ENCODE measurements at regions not wholly inside any gene's neighbourhood (a gene's known extent, or its start where the extent isn't known, plus 50 kb on each side); places are given as distances from the start of the nearest gene placed in this dataset.

DNA sequence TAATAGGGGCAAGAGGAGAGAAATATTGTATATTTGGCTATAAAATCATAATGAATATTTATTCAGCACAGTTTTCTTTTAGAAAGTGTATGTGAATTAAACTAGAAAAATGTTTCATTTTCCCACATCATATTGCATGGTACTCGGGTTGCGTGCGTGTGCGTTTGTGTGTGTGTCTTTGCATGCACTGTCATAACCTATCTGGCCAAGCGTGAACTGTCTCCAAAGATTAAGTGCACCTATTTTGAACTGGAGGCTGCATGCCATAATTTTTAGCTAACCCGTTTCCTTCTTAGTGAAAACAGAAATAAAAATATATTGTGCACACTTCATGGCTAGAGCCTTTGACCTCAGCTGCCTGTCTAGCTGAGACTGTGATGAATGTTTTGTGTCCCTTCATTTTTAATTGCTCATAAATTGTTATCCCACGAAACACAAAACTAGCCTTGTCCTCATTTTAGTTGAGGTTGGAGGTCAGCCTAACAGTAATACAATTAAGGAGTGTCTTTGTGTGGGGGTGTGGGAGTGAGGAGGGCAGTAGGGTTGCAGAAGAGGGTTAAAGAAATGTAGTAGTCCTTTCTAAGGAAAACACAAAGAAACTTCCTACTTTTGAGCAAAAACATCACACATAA lies 336.1 kb upstream of the POU3F2 start:
- Mint-ChIP-seq H3K36me3 (ENCODE audit: low read depth) (no peaks in the 10 kb centered on the region), H3K4me3 (no peak overlapping the region), H3K27ac (no peak overlapping the region)

GRCh38 chr6:98498866-98499265 lies 335.5 kb upstream of the POU3F2 start:
- Mint-ChIP-seq H3K4me1 (no peaks in the 10 kb centered on the region), H3K4me3 (no peak overlapping the region), H3K27me3 (no peaks in the 10 kb centered on the region), H3K27ac (no peak overlapping the region), H3K9me3 (no peaks in the 10 kb centered on the region), H3K36me3 (ENCODE audit: low read depth) (no peaks in the 10 kb centered on the region)
- intact Hi-C loops (cut with micrococcal nuclease): no loop called here
- DNase-seq: peak; percentile 8

More for the DNA sequence above, 336.1 kb upstream of the POU3F2 start:
- DNase-seq: peak; percentile 19
- Mint-ChIP-seq H3K27me3 (no peaks in the 10 kb centered on the region), H3K4me1 (no peaks in the 10 kb centered on the region), H3K9me3 (no peaks in the 10 kb centered on the region)
- intact Hi-C loops (cut with micrococcal nuclease): no loop called here

GRCh38 chr6:98514073-98514720 lies 320.2 kb upstream of the POU3F2 start:
- Mint-ChIP-seq H3K4me3 (no peak overlapping the region), H3K27me3 (no peaks in the 10 kb centered on the region), H3K9me3 (no peaks in the 10 kb centered on the region), H3K36me3 (ENCODE audit: low read depth) (no peaks in the 10 kb centered on the region), H3K27ac (no peak overlapping the region), H3K4me1 (no peaks in the 10 kb centered on the region)
- no peak for DNase-seq
- intact Hi-C loops (cut with micrococcal nuclease): no loop called here

GRCh38 chr6:98514796-98515195 lies 319.6 kb upstream of the POU3F2 start:
- no peak overlapping the region for H3K27ac Mint-ChIP-seq
- intact Hi-C loops (cut with micrococcal nuclease): no loop called here
- no peak overlapping the region for H3K4me3 Mint-ChIP-seq
- H3K4me1 Mint-ChIP-seq: no peaks in the 10 kb centered on the region
- no peaks in the 10 kb centered on the region for H3K36me3 Mint-ChIP-seq (ENCODE audit: low read depth)
- no peak for DNase-seq
- H3K9me3 Mint-ChIP-seq: no peaks in the 10 kb centered on the region
- no peaks in the 10 kb centered on the region for H3K27me3 Mint-ChIP-seq

DNA sequence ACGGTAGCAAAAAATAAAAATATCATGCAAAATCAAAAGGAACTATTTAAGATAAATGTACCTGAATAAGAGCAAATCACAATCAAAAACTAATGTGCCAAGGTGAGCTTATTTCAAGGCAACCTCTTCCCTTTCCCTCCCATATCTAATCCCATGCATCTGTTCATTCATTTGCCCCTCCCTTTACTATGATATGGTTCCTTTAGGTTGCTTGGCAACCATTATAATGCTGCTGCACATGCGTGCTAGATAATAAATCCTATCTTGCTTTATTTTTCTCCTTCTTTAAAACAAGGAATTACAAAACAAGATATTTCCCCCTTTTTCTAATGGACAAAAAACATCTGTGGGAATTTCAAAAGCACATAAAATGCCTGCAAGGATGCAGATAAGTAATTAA lies 318.2 kb upstream of the POU3F2 start:
- no peak for DNase-seq
- no peaks in the 10 kb centered on the region for H3K36me3 Mint-ChIP-seq (ENCODE audit: low read depth)
- intact Hi-C loops (cut with micrococcal nuclease): no loop called here
- no peak overlapping the region for H3K27ac Mint-ChIP-seq
- H3K27me3 Mint-ChIP-seq: no peaks in the 10 kb centered on the region
- no peaks in the 10 kb centered on the region for H3K4me1 Mint-ChIP-seq
- H3K9me3 Mint-ChIP-seq: no peaks in the 10 kb centered on the region
- no peak overlapping the region for H3K4me3 Mint-ChIP-seq

DNA sequence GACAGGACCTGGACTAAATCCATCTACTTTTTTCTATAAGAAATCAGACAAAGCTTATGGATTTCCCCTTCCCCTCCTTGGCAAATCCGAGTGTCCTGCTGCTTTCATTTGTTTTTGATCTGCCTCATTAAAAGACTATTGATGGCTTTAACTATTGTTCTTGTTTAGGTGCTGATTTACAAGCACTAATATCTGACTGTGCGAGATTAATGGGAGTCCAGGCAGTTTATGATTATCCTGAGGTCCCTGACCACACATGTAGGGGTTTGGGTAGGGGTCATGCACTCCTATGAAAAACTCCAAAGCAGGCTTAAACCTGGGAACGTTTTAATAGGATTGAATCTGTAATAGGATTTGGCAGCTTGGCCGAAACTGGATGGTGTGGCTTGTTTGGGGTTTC lies 317.5 kb upstream of the POU3F2 start:
- DNase-seq: no peak

GRCh38 chr6:98525860-98526259 lies 308.5 kb upstream of the POU3F2 start:
- Mint-ChIP-seq H3K4me1 (no peaks in the 10 kb centered on the region), H3K9me3 (no peaks in the 10 kb centered on the region), H3K36me3 (ENCODE audit: low read depth) (no peaks in the 10 kb centered on the region), H3K4me3 (no peak overlapping the region), H3K27me3 (no peaks in the 10 kb centered on the region), H3K27ac (no peak overlapping the region)
- no peak for DNase-seq
- intact Hi-C loops (cut with micrococcal nuclease): no loop called here

More for the DNA sequence above, 317.5 kb upstream of the POU3F2 start:
- Mint-ChIP-seq H3K27ac (no peak overlapping the region), H3K9me3 (no peaks in the 10 kb centered on the region), H3K4me1 (no peaks in the 10 kb centered on the region), H3K4me3 (no peak overlapping the region), H3K36me3 (ENCODE audit: low read depth) (no peaks in the 10 kb centered on the region), H3K27me3 (no peaks in the 10 kb centered on the region)
- intact Hi-C loops (cut with micrococcal nuclease): no loop called here

DNA sequence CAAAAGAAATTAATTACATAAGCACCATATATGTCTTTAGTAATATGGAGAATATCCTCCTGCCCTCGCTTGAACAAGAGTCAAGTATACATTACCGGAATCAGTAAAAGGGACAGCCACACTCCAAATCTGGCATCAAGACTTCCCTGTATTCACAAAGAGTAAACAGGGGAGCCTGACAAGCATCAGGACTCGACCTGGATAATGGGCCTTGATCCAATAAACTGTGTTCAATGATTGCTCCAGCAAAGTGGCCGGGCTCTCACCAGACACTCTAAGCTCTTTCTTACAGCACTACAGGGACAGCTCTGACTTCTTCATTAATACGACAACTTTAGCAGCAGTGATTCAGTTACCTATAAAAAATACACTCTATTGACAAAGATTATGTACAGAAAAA lies 307.9 kb upstream of the POU3F2 start:
- no peak overlapping the region for H3K27ac Mint-ChIP-seq
- H3K27me3 Mint-ChIP-seq: no peaks in the 10 kb centered on the region
- DNase-seq: no peak
- no peak overlapping the region for H3K4me3 Mint-ChIP-seq
- H3K36me3 Mint-ChIP-seq (ENCODE audit: low read depth): no peaks in the 10 kb centered on the region
- no peaks in the 10 kb centered on the region for H3K9me3 Mint-ChIP-seq
- H3K4me1 Mint-ChIP-seq: no peaks in the 10 kb centered on the region
- intact Hi-C loops (cut with micrococcal nuclease): no loop called here

- Mint-ChIP-seq H3K36me3 (ENCODE audit: low read depth) (no peaks in the 10 kb centered on the region), H3K4me1 (no peaks in the 10 kb centered on the region), H3K27me3 (no peaks in the 10 kb centered on the region), H3K4me3 (no peak overlapping the region), H3K9me3 (no peaks in the 10 kb centered on the region), H3K27ac (no peak overlapping the region)
- intact Hi-C loops (cut with micrococcal nuclease): no loop called here
- DNase-seq: no peak
Measured at GRCh38 chr6:98529364-98529763, 305.0 kb upstream of the POU3F2 start.

- no peak for DNase-seq
- intact Hi-C loops (cut with micrococcal nuclease): no loop called here
Measured at GRCh38 chr6:98530732-98531131, 303.6 kb upstream of the POU3F2 start.

GRCh38 chr6:98532004-98532403 lies 302.4 kb upstream of the POU3F2 start:
- no peak overlapping the region for H3K4me3 Mint-ChIP-seq
- DNase-seq: no peak
- intact Hi-C loops (cut with micrococcal nuclease): no loop called here
- no peaks in the 10 kb centered on the region for H3K36me3 Mint-ChIP-seq (ENCODE audit: low read depth)
- no peaks in the 10 kb centered on the region for H3K9me3 Mint-ChIP-seq
- H3K4me1 Mint-ChIP-seq: no peaks in the 10 kb centered on the region
- no peaks in the 10 kb centered on the region for H3K27me3 Mint-ChIP-seq
- no peak overlapping the region for H3K27ac Mint-ChIP-seq

More at GRCh38 chr6:98530732-98531131, 303.6 kb upstream of the POU3F2 start:
- no peaks in the 10 kb centered on the region for H3K9me3 Mint-ChIP-seq
- H3K4me1 Mint-ChIP-seq: no peaks in the 10 kb centered on the region
- no peak overlapping the region for H3K4me3 Mint-ChIP-seq
- no peaks in the 10 kb centered on the region for H3K27me3 Mint-ChIP-seq
- no peak overlapping the region for H3K27ac Mint-ChIP-seq
- no peaks in the 10 kb centered on the region for H3K36me3 Mint-ChIP-seq (ENCODE audit: low read depth)

- H3K27ac Mint-ChIP-seq: no peak overlapping the region
- no peaks in the 10 kb centered on the region for H3K9me3 Mint-ChIP-seq
- H3K4me1 Mint-ChIP-seq: peaks cover 3% of the 10 kb centered on the region
Measured at GRCh38 chr6:98539741-98540140, 294.6 kb upstream of the POU3F2 start.

GRCh38 chr6:98546376-98546775 lies 288.0 kb upstream of the POU3F2 start:
- DNase-seq: no peak
- H3K4me3 Mint-ChIP-seq: no peak overlapping the region
- no peaks in the 10 kb centered on the region for H3K27me3 Mint-ChIP-seq
- intact Hi-C loops (cut with micrococcal nuclease): no loop called here
- H3K4me1 Mint-ChIP-seq: no peaks in the 10 kb centered on the region
- H3K27ac Mint-ChIP-seq: no peak overlapping the region
- no peaks in the 10 kb centered on the region for H3K36me3 Mint-ChIP-seq (ENCODE audit: low read depth)
- no peaks in the 10 kb centered on the region for H3K9me3 Mint-ChIP-seq

More at GRCh38 chr6:98539741-98540140, 294.6 kb upstream of the POU3F2 start:
- Mint-ChIP-seq H3K4me3 (no peak overlapping the region), H3K27me3 (no peaks in the 10 kb centered on the region), H3K36me3 (ENCODE audit: low read depth) (no peaks in the 10 kb centered on the region)
- no peak for DNase-seq
- intact Hi-C loops (cut with micrococcal nuclease): no loop called here

GRCh38 chr6:98547151-98547550 lies 287.2 kb upstream of the POU3F2 start:
- Mint-ChIP-seq H3K27ac (no peak overlapping the region), H3K36me3 (ENCODE audit: low read depth) (no peaks in the 10 kb centered on the region), H3K4me3 (no peak overlapping the region), H3K4me1 (no peaks in the 10 kb centered on the region), H3K27me3 (no peaks in the 10 kb centered on the region), H3K9me3 (no peaks in the 10 kb centered on the region)
- DNase-seq: no peak
- intact Hi-C loops (cut with micrococcal nuclease): no loop called here

DNA sequence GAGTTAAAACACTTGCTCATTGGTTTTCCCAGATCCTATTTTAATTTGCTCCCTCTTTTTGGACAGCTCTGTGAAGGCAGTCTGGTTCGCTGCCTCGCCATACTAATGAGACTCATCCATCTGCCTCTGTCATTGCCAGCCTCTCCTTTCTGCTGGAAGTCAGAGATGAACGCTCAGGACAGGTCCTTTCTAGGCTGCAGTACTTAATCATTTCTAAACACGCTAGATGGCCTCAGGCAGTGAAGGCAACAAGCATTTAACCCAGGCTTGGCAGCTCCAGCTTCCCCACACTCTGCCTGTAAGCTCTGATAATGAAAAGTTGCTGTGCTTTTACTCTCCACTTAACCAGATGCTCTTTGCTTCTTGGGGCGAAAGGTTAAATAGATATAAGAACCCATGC lies 286.7 kb upstream of the POU3F2 start:
- intact Hi-C loops (cut with micrococcal nuclease): no loop called here
- Mint-ChIP-seq H3K4me1 (no peaks in the 10 kb centered on the region), H3K36me3 (ENCODE audit: low read depth) (no peaks in the 10 kb centered on the region), H3K9me3 (no peaks in the 10 kb centered on the region), H3K27ac (no peak overlapping the region), H3K27me3 (no peaks in the 10 kb centered on the region), H3K4me3 (no peak overlapping the region)
- DNase-seq: no peak
